Chondrocyte (in vitro differentiated cells): ENCODE measurements at regions not wholly inside any gene's neighbourhood (a gene's known extent, or its start where the extent isn't known, plus 50 kb on each side); places are given as distances from the start of the nearest gene placed in this dataset.

ENCODE experiments used
- DNase-seq: peaks from one replicate; pipeline ENCODE4 v3.0.0; 2021; ENCODE audit warnings: mixed read lengths, low spot score
- H3K27ac Mint-ChIP-seq: one replicate; pipeline ENCODE4 v1.8.0; 2021; ENCODE audit warnings: mild to moderate bottlenecking, moderate library complexity, mixed read lengths; ENCODE audit not compliant: unreplicated experiment
- H3K27me3 Mint-ChIP-seq: 2 replicates; pipeline ENCODE4 v1.8.0; 2021; ENCODE audit warnings: low read depth, mixed read lengths
- H3K36me3 Mint-ChIP-seq: 2 replicates; pipeline ENCODE4 v1.8.0; 2021; ENCODE audit warnings: low read depth, mixed read lengths
- H3K4me1 Mint-ChIP-seq: 2 replicates; pipeline ENCODE4 v1.8.0; 2021; ENCODE audit warnings: low read depth, mild to moderate bottlenecking, mixed read lengths
- H3K4me3 Mint-ChIP-seq: one replicate; pipeline ENCODE4 v1.8.0; 2021; ENCODE audit warnings: mild to moderate bottlenecking, moderate library complexity, mixed read lengths; ENCODE audit not compliant: unreplicated experiment
- H3K9me3 Mint-ChIP-seq: 2 replicates; pipeline ENCODE4 v1.8.0; 2021; ENCODE audit warnings: low read depth, mixed read lengths
- CTCF ChIP-seq: fragments of 200-600 bp; sonication (generic); IDR thresholded peaks from 2 replicates; pipeline ENCODE4 v1.5.0; 2021; ENCODE audit warnings: antibody characterized with exemption, mild to moderate bottlenecking, moderate library complexity

DNA sequence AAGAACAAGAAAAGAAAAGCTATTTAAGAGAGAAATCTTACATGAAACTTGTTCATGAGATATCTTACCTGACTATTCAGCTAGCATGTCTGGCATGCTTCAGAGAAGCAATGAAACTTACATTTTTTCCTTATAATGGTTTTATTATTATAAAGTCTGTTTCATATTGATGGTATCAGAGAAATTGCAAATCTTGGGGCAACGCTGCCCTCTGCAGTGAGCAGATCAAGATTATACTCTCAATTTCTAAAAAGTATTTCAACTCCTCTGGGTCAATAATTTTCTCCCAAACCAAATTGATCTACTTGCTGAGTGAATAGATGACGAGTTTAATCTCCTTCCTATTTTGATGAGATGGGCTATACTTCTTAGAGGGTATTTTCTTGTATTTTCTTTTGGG lies 235.6 kb downstream of the NUP35 start:
- DNase-seq: no peak
- H3K4me1 Mint-ChIP-seq: no peaks in the 10 kb centered on the region
- H3K27me3 Mint-ChIP-seq: peaks cover 11% of the 10 kb centered on the region
- H3K4me3 Mint-ChIP-seq: no peak overlapping the region
- no peaks in the 10 kb centered on the region for H3K9me3 Mint-ChIP-seq
- no peak overlapping the region for H3K27ac Mint-ChIP-seq
- TF ChIP-seq CTCF: peak; percentile 78
- H3K36me3 Mint-ChIP-seq: no peaks in the 10 kb centered on the region

GRCh38 chr2:183371545-183371944 lies 247.3 kb downstream of the NUP35 start:
- Mint-ChIP-seq H3K4me1 (no peaks in the 10 kb centered on the region), H3K27ac (no peak overlapping the region), H3K36me3 (no peaks in the 10 kb centered on the region), H3K9me3 (peaks cover 4% of the 10 kb centered on the region), H3K27me3 (peaks cover 23% of the 10 kb centered on the region), H3K4me3 (no peak overlapping the region)
- TF ChIP-seq CTCF: no peak
- no peak for DNase-seq

DNA sequence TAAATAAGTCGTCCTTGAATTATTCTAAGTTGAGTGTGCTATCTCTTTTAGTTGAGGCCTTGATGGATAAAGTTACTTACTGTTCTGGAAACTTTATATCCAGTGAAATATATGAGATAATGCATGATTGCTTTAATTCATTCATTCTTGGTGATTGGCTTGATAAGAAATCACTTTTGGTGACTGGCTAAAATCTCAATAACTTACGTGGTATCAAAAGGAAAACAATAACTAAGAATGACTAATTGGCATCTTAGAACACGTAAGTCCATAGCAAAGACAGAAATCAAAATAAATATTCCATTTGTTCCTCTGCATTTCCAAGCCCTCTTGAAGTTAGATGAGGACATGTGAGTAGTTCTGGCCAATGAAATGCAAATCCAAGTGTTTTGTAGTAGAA lies 251.6 kb downstream of the NUP35 start:
- H3K27me3 Mint-ChIP-seq: peaks cover 13% of the 10 kb centered on the region
- no peaks in the 10 kb centered on the region for H3K36me3 Mint-ChIP-seq
- no peaks in the 10 kb centered on the region for H3K4me1 Mint-ChIP-seq
- TF ChIP-seq CTCF: no peak
- DNase-seq: no peak
- no peak overlapping the region for H3K4me3 Mint-ChIP-seq
- no peak overlapping the region for H3K27ac Mint-ChIP-seq
- H3K9me3 Mint-ChIP-seq: peaks cover 4% of the 10 kb centered on the region

GRCh38 chr2:183383854-183384253 lies 259.6 kb downstream of the NUP35 start:
- Mint-ChIP-seq H3K4me3 (no peak overlapping the region), H3K4me1 (no peaks in the 10 kb centered on the region), H3K9me3 (peaks cover 21% of the 10 kb centered on the region), H3K36me3 (peaks cover 2% of the 10 kb centered on the region), H3K27me3 (peaks cover 4% of the 10 kb centered on the region), H3K27ac (no peak overlapping the region)
- TF ChIP-seq CTCF: no peak
- DNase-seq: no peak

DNA sequence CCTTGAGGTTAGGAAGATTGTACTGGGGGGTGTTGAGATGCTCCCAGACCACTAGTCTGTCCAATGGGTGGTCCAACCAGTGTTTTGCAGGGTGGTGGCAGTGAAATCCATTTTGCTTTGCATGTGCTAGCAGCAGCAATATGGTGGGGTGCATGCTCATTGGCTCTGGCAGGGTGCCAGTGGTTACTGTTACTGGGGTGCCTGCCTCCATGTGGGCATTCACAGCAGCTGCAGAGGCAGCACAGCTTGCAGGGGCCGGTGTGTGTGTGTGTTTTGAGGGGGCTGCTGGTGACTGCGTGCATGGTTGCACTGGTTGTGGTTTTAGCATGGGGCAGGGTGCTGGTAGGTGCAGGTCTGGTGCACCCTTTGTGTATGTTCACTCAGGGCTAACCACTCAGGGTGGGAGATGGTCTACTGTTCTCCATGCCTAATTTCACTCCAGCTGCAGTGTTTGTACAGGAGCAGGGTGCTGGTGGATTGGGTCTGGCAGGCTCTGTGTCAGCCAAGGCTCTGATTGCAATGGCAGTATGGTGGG lies 265.4 kb downstream of the NUP35 start:
- H3K9me3 Mint-ChIP-seq: peaks cover 28% of the 10 kb centered on the region
- TF ChIP-seq CTCF: no peak
- H3K27me3 Mint-ChIP-seq: no peaks in the 10 kb centered on the region
- no peaks in the 10 kb centered on the region for H3K4me1 Mint-ChIP-seq
- DNase-seq: peak; percentile 39
- H3K4me3 Mint-ChIP-seq: no peak overlapping the region
- H3K36me3 Mint-ChIP-seq: peaks cover 2% of the 10 kb centered on the region
- H3K27ac Mint-ChIP-seq: no peak overlapping the region
